Right forelimb (tissue), 1 donor: ENCODE measurements at regions not wholly inside any gene's neighbourhood (a gene's known extent, or its start where the extent isn't known, plus 50 kb on each side); places are given as distances from the start of the nearest gene placed in this dataset.

ENCODE experiments used
- DNase-seq: peaks from one replicate; pipeline ENCODE4 v3.0.0-alpha.2; 2018

DNA sequence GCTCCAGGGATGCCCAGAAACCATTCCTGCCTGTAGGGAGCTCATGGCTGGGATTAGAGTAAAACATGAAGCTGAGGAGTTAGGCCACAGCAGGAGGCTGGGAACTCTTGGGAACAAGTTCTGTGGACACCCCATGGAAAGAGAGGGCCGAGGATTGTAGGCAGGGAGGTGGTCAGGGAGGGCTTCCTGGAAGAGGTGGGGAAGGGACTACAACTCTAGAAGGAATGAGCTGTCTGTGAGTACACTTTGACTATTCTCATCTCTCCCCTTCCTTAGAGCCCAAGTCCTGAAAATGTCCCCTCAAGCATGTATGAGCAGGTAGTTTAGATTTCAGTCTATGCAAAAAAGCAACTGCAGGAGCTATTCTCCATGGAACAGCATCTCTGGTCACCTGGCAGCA, 139.9 kb upstream of the GLI2 start:
- DNase-seq = no peak

DNA sequence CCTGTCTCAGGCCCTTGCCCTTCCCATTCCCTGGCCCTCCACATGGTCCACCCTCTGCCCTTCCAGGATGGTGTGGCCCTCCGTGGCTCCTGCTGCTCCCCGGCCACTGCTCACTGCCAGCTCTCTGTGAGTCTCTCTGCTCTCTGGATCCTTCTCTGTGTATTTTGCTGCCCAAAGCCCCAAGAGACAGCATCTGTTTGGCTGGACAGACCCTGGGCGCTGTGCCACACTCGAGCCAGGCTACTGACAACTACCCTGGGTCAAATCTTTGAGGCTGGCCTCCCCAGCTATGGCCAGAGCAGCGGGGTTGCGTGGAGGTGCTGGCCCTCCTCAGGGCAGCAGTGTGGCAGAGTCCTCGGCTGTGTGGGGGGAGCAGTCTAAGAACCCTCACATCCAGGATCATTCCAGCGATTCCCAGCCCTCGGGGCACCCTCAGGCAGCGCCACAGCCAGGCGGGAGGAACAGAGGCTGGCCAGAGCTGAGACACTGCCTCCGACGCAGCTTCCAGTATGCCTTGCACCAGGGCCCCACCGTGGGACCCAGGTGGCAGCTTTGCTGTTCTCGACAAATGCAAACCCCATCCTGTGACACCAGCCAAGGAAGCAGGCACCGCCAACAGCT, 139.4 kb upstream of the GLI2 start:
- DNase-seq = no peak

DNA sequence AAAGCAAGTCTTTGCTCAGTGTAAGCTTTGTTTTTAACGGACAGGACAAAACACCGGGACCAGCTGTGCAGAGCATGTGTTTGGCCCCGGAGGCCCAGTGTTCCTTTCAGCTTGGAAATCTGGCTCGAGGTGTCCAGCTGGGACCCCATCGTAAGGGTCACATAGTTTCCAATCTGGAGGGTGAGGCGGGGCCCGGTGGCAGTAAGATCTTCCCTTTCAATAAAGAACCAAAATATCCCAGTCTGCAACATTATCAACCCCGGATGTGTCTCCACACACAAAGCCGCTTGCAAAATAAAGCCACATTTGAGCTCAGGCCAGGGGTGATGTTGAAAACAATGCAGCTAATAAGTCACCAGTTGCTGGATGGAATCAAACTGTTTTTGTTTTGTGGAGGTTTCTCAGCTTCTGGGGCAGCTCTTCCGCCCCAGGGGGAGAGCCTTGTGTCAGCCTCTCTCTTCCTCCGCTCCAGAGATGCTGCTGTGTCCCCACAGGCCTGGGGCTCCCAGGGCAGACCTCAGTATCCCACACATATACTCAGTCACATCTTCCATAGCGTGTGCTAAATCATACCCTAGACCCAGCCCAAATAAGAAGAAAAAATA, 138.6 kb upstream of the GLI2 start:
- no peak for DNase-seq

DNA sequence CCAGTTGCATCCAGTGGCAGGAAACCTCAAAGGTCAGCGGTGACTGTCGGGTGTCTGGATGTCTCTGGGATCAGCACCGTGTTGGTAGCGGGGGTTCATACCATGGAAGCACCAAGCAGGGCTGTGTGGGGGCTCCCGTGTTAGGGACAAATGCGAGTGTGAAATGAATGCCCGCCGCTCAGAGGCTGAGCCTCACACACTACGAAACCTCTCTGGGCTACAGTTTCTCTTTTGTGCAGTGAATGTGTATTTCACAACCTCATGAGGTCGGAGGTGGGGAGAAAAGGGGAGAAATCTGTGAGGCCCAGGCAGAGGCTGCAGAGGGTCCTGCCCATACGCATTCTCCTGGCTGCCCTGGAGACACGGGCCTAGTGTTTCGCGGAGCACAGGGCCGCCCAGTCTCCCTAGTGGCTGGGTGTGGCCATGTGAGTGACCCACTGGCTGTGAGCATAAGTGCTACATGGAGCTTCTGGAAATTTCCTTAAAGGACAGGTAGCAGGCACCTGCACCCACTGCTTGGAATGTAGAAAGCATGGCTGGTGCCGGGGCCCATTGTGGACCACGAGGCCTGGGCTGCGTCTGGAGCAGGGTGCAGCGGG, 138.0 kb upstream of the GLI2 start:
- no peak for DNase-seq

DNA sequence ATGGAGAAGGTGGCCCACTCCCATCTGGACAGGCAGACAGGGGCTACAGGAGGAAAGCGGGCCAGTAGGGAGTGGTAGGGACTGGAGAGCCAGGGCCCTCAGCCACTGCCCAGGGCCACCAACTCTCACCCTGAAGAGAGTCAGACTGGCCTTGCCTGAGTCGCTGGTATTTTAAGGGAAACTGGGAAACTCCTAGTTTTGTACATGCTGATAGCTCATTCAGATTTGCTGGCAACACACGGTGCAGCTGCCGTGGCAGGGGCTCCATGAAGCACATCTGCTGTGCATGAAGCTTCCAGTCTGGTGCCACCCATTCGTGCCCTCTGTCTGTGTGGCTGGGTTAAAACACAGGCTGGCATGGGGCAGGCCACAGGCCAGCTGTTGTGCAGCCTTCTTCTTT, 137.3 kb upstream of the GLI2 start:
- no peak for DNase-seq

DNA sequence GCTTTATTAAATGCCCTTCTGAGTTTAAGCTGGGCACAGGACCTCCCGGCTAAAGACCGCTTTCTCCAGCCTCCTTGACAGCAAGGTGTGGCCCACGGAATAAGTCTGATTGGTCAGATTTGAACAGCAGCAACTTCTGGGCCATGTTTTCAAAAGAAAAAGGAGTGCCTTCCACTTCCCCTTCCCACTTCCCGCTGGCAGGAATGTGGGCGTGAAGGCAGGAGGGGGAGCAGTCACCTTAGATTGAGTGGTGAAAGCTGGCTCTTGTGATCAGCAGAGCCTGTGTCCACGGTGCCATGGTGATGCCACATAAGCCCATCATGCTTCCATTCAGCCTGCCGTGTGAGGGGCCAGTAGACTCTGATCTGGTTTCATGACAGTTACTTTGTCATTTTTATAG, 136.6 kb upstream of the GLI2 start:
- no peak for DNase-seq

DNA sequence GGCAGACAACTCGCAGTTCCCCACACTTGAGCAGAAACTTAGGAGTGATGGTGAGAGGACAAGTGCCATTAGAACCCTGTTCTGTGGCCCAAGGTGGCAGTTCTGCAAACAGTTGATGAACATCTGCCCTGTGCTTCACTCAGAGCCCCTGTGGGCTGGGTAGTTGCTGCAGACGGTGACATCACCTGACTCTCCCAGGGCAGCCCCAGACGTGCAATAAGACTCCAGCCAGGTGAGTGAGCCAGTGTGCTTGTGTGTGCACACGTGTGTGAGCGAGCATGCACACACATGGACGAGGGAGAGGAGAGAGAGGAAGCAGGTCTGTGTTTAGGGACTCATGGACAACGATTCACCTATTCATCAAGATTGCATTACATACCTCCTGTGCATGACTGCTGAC, 136.0 kb upstream of the GLI2 start:
- DNase-seq = no peak

DNA sequence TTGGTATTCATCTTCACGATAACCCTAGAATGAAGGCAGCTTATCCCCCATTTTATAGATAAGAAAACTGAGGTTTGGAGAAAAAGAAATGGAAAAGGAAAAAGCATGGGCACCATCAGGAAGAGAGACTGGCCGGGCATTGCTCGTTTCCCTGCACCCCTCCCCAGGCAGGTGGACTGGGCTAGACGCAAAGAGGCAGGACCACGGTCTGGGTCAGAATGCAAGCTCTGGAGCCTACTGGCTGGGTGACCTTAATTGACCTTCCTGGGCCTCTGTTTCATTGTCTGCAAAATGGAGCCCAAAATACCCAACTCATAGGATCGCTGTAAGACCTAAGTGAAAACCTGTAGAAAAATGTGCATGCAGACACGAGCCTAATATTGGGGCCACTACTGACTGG, 135.3 kb upstream of the GLI2 start:
- DNase-seq = no peak

DNA sequence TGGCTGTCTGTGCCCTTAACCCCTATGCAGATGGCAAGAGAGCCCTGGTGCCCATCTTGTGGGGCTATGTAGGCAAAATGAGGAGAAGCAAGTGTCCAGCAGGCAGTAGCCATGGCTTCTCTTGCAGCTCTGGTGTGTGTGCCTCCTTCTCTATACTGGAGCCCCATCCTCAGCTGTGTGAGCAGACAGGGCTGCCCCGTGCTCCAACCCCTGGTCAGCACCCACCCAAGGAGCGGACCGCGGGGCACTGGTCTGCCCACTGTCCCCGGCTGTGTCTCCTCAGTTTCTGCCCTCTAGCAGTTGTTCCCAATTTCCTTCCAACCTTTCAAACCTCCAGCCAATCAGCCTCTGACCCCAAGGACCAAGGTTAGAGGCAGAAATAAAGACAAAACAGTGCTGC, 134.9 kb upstream of the GLI2 start:
- no peak for DNase-seq

DNA sequence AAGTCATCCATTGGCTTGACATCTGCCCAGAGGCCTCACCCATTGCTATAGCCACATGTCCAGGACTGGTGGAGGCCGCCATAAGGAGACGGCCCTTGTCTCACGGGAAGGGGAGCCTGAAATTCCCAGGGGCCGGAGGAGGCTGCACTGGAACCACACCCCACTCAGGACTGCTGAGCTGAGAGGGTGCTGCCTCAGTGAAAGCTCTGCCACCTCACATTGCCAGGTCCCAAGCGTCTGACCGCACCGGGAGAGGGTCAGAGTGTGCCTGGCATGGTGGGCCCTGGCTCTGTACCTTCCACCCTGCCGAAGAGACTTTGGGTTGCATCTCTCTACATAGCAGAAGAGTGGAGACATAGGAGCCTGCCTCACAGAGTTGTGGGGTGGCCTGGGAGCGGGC, 134.1 kb upstream of the GLI2 start:
- no peak for DNase-seq

DNA sequence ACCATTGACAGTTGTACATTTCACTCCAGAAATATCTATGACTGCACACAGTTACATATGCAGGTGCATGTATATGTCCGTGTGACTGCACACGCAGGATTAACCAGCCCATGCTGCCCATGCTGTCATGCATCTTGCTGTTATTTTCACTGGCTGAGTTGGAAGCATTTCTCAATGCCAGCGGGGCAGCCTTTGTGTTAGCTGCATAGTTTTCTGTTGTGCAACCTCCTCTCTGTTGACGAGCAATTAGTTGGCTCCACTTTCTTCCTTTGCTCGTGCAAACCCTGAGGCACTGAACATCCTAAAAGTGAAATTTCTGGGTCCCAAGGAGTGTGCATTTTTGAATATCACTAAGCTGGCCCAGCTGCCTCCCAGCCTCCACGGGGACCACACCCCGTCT, 133.4 kb upstream of the GLI2 start:
- DNase-seq = no peak

DNA sequence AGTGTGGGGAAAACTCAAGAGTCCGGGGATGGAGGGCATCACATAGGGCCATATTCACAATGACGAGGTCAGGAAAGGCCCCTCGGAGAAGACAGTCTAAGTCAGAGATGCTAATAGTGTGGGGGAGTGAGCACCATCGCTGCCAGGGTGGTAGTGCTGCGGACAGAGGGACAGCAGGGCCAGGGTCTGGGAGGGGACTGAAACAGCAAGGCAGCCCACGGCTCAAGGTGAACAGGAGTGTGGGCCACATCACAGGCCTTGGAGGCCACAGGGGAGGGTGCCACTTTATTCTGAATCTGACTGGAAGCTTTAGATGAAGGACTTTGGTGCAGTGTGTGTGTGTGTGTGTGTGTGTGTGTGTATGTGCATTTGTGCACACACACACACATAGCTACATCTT, 130.9 kb upstream of the GLI2 start:
- no peak for DNase-seq

DNA sequence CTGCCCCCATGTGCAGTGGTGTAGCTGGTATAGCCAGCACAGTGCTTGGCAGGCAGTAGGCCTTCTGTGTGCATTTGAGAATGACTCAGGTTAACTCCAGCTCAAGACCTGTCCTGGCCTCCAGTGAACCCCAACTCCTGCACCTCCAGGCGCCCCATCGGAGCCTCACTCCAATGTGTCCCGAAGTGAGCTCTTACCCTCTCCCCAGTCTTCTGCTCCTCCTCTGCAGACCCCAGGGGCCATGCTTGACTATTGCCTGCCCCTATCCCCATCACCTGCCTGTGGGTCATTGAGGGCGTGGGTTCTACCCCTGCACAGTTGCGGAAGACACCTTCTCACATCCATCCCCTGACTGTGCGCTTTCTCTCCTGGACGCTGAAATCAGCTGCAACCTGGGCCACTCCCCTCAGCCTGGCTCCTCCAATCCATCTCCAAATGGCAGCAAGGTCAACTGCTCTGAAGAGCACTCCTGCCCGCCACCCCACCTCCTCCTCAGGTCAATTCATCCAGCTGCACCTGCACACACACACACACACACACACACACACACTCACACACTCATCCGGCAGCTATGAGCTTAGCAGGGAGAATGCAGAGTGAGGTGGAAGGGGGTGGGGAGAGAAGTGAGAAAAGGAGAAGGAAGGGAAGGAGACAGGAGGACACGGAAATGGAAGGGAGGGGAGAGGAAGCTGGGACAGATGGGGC, 130.3 kb upstream of the GLI2 start:
- DNase-seq = no peak

DNA sequence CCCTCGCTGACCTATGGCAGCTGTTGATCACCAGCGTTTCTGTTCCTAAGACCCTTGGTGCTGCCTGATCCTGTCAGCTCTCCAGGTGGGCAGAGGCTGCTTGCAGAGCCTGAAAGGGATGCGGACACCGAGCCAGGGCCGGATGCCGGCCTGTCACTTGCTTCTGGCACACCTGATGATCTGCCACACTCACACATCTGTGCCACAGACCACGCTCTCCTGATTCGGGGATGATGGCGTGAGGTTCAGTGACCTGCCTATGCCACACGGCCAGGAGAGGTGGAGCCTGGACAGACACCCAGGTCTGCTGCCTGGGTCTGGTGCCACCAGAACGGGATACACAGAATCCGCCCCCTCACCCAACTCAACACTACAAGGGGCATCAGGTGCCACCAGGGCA, 129.4 kb upstream of the GLI2 start:
- no peak for DNase-seq

DNA sequence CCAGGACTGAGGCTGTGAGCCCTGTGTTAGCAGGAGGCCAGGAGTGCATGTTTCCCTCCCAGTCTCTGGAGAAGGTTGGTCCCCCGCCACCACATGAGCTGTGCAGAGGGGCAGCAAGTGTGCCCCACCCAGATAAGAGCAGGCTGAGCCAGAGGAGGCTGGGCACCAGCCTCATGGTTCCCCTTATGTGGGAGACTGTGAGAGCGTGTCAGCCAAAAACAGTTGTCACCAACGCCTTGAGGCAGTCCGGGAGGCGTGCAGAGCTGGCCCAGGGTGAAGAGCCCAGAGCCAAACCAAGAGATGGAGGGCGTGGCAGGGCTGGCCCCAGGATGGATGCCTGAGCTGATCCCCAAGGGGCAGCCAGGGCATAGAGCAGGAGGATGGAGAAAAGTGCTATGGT, 128.7 kb upstream of the GLI2 start:
- DNase-seq = no peak

DNA sequence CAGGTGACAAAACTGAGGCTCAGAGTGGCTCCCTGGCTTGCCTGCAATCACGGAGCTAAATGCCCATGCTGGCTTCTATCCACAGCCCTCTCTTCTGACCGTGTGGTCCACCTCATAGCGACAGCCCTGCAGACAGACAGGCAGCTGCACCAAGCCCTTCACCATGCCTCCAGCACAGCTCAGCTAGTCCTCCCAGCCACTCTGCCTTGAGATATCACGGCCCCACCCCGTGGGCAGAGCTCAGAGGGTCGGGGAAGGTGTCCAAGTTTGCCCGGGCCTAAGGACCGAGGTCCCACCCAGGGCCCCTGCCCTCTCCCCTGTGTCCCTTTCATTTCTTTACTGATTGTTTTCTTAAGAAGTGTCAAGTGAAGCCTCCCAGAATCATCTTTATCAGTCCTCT, 128.2 kb upstream of the GLI2 start:
- DNase-seq = no peak

DNA sequence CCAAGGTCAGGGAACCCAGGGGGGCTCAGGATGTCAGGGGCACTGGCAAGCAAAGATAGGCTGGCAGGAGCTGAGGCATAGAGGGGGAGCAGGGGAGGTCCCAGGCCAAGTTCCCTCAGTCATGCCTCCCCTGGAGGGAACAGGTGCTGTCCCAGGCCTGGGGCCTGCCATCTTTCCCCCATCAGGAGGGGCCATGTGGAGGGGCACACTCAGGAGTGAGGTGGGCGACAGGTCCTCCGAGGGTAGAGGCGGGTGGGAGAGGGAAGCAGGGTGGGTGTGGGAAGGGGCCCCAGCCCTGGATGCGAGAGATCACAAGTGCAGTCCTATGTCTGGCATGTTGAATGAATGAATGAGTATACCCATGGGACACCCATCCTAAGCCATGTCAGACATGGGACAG, 127.7 kb upstream of the GLI2 start:
- DNase-seq = no peak

DNA sequence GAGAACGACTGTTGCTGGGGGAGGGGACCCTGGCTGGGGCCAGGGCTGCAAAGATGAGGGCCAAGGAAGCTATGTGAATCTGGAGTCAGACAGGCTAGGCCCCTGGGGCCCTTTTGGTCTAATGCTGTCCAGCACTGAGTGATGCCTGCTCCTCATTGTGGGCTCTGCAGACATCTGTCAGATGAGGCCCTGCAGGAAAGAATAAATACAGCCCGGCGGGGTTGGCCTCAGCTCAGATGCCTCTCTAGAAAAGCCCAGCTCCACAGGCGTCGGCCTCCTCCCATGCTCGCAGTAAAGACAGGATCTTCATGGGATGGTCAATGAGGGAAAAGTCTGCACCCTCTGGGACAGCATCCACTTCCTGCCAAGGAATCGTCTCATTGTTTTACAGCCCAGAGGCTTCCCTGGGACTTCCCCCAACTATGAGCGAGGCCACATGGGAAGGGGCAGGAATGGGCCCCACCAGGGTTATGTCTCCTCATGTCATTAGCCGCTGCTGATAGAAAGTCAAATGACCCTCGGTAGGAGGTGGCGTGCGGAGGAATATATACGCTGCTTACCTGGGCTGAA, 125.8 kb upstream of the GLI2 start:
- DNase-seq = no peak

DNA sequence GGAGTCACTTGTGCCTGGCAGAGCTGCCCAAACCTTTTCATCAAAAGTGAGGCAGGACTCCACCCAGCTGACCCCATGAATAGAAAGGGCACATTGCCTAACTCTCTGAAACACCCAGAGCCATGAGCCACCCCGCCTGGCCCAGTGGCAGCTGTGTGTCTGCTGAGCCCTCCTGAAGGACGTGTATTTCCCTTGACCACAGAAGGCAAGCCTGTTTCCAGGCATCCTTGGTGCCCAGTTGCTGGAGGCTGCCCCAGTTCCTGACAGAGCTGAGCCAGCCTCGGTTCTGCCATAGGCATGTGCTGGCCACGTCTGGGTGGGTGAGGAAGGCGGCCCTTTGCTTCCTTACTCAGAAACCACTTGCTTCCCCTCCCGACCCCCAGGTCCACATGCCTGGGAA, 124.7 kb upstream of the GLI2 start:
- no peak for DNase-seq

DNA sequence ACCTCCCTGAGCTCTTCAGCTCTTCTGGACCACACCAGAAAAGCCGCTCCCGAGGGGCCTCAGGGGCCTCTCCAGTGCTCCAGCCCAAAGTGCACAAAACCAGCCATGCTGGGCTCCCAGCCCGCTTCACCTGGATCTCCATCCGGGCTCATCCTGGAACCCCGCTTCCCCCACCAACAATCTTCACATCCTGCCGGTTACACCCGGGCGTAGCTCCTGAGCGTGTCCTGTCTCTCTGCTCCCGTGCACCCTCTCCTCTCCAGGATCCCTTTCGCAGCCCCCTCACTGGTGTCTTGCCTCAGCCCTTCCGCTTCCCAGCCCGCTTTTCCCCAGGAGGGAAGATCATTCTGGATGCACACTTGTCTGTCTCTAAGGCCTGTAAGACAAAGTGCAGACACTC, 123.7 kb upstream of the GLI2 start:
- no peak for DNase-seq

DNA sequence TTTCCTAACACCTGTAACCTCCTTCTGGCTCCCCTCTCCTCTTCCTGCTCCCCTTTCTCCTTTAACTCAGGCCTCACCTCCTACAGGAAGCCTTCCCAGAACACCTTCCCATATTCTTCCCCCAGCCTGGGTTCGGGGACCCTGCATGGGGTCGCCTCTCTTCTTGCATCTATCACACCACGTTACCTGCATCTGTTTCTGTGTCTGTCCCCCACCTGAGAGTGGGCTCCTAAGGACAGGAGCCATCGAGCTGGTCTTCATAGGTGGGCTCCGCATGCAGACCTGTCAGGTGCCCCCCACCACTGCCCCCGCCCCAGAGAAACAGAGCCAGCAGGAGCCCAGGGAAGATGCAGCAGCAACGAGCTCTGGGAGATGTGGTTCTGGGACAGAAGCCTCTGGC, 123.2 kb upstream of the GLI2 start:
- no peak for DNase-seq

DNA sequence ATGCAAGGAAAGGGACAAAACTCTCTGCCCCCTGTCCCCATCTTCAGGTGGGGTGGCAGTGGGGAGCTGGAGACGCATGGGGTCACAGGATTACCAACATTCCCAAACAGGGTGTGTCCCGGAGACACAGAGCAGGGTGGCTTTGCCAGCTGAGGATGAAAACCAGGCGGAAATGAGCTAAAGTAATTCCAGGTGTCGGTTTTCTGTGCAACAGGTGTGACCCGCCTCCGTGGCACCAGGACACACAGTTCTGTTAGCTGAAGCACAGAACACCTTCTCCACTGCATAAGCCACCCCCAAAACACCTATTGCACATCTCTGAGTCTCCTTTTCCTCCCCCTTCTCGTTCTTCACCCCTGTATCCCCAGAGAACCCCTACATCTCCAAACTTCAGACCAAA, 122.7 kb upstream of the GLI2 start:
- no peak for DNase-seq

DNA sequence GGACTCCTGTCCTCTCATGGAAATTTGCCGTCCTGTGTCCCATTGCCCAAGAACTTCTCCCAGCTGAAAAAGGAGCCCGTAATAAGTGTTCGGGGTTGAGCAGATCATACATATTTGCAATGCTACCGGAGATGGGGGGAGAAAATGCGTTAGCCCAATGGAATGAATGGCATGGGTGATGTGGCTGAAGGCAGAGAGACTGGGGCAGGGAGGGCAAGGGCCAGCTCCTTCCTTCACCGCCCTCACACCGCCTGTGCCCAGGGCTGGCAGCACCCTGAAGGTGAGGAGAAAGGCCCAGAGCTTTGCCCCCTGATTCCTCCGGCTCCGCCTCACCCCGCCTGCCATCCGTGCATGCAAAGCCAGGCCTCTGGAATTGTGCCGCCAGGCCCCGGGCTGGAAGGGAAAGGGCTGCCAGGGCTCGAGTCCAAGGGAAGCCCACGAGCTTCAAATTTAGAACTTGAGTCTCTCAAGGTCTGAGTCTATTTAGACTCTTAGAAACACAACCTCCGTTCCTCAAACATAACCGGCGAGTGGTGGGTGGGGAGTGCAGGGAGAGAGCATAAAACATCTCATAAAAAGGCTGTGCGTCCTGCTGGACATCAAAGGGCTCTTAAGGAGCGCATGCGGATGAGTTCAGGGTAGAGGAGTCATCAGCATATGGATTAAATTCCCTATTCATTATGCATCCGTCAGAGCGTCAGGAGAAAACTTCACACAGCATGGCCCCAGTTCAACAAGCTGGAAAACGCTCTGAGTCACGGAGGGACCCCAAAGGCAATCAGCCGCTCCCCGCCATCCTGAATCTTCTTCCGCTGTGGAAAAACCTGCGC, 121.7 kb upstream of the GLI2 start:
- DNase-seq = peak; percentile 73
